ENCODE measurements at regions not wholly inside any gene's neighbourhood (a gene's known extent, or its start where the extent isn't known, plus 50 kb on each side); places are given as distances from the start of the nearest gene placed in this dataset.

- TF ChIP-seq CTCF (conservative IDR thresholded peaks at IDR 0.05; ENCODE audit: low read depth, low read length), result no peak
- no peak for TF ChIP-seq EZH2 (IDR thresholded peaks at IDR 0.05; ENCODE audit: borderline replicate concordance, low read depth, low read length, poor library complexity, severe bottlenecking)
Measured at GRCh38 chr10:34890939-34891338, 75.8 kb upstream of the PARD3 start.
